Endodermal cell (in vitro differentiated cells): ENCODE measurements at regions not wholly inside any gene's neighbourhood (a gene's known extent, or its start where the extent isn't known, plus 50 kb on each side); places are given as distances from the start of the nearest gene placed in this dataset.

ENCODE experiments used
- DNase-seq: peaks from one replicate; pipeline ENCODE4 v3.0.0-alpha.2; 2017
- H3K27ac ChIP-seq: 2 replicates; pipeline ENCODE4 v1.5.1; 2013; ENCODE audit warnings: mild to moderate bottlenecking, low read depth, low read length, moderate library complexity
- H3K27me3 ChIP-seq: 2 replicates; pipeline ENCODE4 v1.6.1; 2013; ENCODE audit warnings: mild to moderate bottlenecking, low read length, moderate library complexity; ENCODE audit not compliant: insufficient read depth, control insufficient read depth, poor library complexity, severe bottlenecking
- H3K36me3 ChIP-seq: 2 replicates; pipeline ENCODE4 v1.7.0; 2013; ENCODE audit warnings: mild to moderate bottlenecking, low read length, moderate library complexity; ENCODE audit not compliant: control insufficient read depth, insufficient read depth
- H3K4me1 ChIP-seq: one replicate; pipeline ENCODE4 v1.7.0; 2013; ENCODE audit warnings: low read length; ENCODE audit not compliant: control insufficient read depth, insufficient read depth
- H3K4me3 ChIP-seq: 2 replicates; pipeline ENCODE4 v1.5.1; 2013; ENCODE audit warnings: mild to moderate bottlenecking, low read length, moderate library complexity
- H3K9ac ChIP-seq: 2 replicates; pipeline ENCODE4 v1.6.1; 2013; ENCODE audit warnings: mild to moderate bottlenecking, low read length, moderate library complexity; ENCODE audit not compliant: poor library complexity, severe bottlenecking; ENCODE audit errors: extremely low read depth
- H3K9me3 ChIP-seq: 2 replicates; pipeline ENCODE4 v1.6.1; 2013; ENCODE audit warnings: mild to moderate bottlenecking, low read length, moderate library complexity; ENCODE audit not compliant: control insufficient read depth
- H3K27ac Mint-ChIP-seq: 2 replicates; pipeline ENCODE4 v1.8.0; 2020; ENCODE audit warnings: mixed read lengths
- H3K27me3 Mint-ChIP-seq: 2 replicates; pipeline ENCODE4 v1.8.0; 2021; ENCODE audit warnings: mild to moderate bottlenecking, mixed read lengths; ENCODE audit not compliant: insufficient read depth
- H3K36me3 Mint-ChIP-seq: 2 replicates; pipeline ENCODE4 v1.8.0; 2020; ENCODE audit warnings: low read depth, mixed read lengths
- H3K4me1 Mint-ChIP-seq: 2 replicates; pipeline ENCODE4 v1.8.0; 2020; ENCODE audit warnings: mixed read lengths
- H3K4me3 Mint-ChIP-seq: 2 replicates; pipeline ENCODE4 v1.8.0; 2020; ENCODE audit warnings: mild to moderate bottlenecking, moderate library complexity, mixed read lengths
- H3K9me3 Mint-ChIP-seq: 2 replicates; pipeline ENCODE4 v1.8.0; 2020; ENCODE audit warnings: mild to moderate bottlenecking, mixed read lengths
- CTCF ChIP-seq: fragments of 200-600 bp; sonication (generic); conservative IDR thresholded peaks from 2 replicates; pipeline ENCODE4 v1.5.0; 2021; ENCODE audit warnings: antibody characterized with exemption, mild to moderate bottlenecking
- WGBS, 2 experiments: methylation state at CpG; one replicate each; pipeline versions ENCODE4 v1.1.5 to v1.1.7; 2013; ENCODE audit warnings: missing lambda C conversion rate in 2 of 2, mixed read lengths in 1 of 2; ENCODE audit not compliant: insufficient coverage in 1 of 2, insufficient read length in 1 of 2; 5-methylcytosine and 5-hydroxymethylcytosine counted together

GRCh38 chrX:6852869-6853268 is 294.6 kb upstream of the STS start:
- Mint-ChIP-seq H3K27me3 (no peaks in the 10 kb centered on the region), H3K27ac (no peak overlapping the region), H3K36me3 (peaks cover 13% of the 10 kb centered on the region), H3K9me3 (peaks cover 28% of the 10 kb centered on the region), H3K4me1 (peaks cover 10% of the 10 kb centered on the region), H3K4me3 (no peak overlapping the region)
- no peak for DNase-seq
- 80% methylated on average over 3 of the region's 3 CpGs; no CpG with 5 or more reads in 1 of the 2 experiments for WGBS, 2 experiments
- Histone ChIP-seq H3K4me1 (no peaks in the 10 kb centered on the region), H3K27me3 (no peaks in the 10 kb centered on the region), H3K36me3 (no peaks in the 10 kb centered on the region), H3K27ac (no peak overlapping the region), H3K4me3 (no peak overlapping the region), H3K9ac (no peak overlapping the region), H3K9me3 (peaks cover 10% of the 10 kb centered on the region)
- no peak for TF ChIP-seq CTCF

- Histone ChIP-seq H3K36me3 (no peaks in the 10 kb centered on the region), H3K27ac (no peak overlapping the region), H3K9me3 (peaks cover 10% of the 10 kb centered on the region), H3K4me1 (no peaks in the 10 kb centered on the region), H3K4me3 (no peak overlapping the region), H3K9ac (no peak overlapping the region), H3K27me3 (no peaks in the 10 kb centered on the region)
- Mint-ChIP-seq H3K27ac (no peak overlapping the region), H3K27me3 (no peaks in the 10 kb centered on the region), H3K4me3 (no peak overlapping the region), H3K9me3 (peaks cover 28% of the 10 kb centered on the region), H3K36me3 (peaks cover 11% of the 10 kb centered on the region), H3K4me1 (peaks cover 10% of the 10 kb centered on the region)
- DNase-seq, result no peak
- no peak for TF ChIP-seq CTCF
- 91% methylated on average over 1 of the region's 1 CpG; no CpG with 5 or more reads in 1 of the 2 experiments for WGBS, 2 experiments
Observed at GRCh38 chrX:6852121-6852520, 295.4 kb upstream of the STS start.

- TF ChIP-seq CTCF, result no peak
- WGBS, 2 experiments, result 93% methylated on average over 3 of the region's 4 CpGs; no CpG with 5 or more reads in 1 of the 2 experiments
Observed at GRCh38 chrX:6851140-6851539, 296.4 kb upstream of the STS start.

More at GRCh38 chrX:6851140-6851539, 296.4 kb upstream of the STS start:
- peaks cover 30% of the 10 kb centered on the region for H3K9me3 Mint-ChIP-seq
- no peak overlapping the region for H3K4me3 Mint-ChIP-seq
- Histone ChIP-seq H3K27ac (no peak overlapping the region), H3K9ac (no peak overlapping the region), H3K9me3 (peaks cover 10% of the 10 kb centered on the region), H3K4me1 (no peaks in the 10 kb centered on the region), H3K4me3 (no peak overlapping the region), H3K27me3 (no peaks in the 10 kb centered on the region), H3K36me3 (no peaks in the 10 kb centered on the region)
- no peak for DNase-seq
- no peak overlapping the region for H3K27ac Mint-ChIP-seq
- peaks cover 6% of the 10 kb centered on the region for H3K4me1 Mint-ChIP-seq
- no peaks in the 10 kb centered on the region for H3K27me3 Mint-ChIP-seq
- peaks cover 11% of the 10 kb centered on the region for H3K36me3 Mint-ChIP-seq
